HEK293 (cell line): ENCODE measurements at regions not wholly inside any gene's neighbourhood (a gene's known extent, or its start where the extent isn't known, plus 50 kb on each side); places are given as distances from the start of the nearest gene placed in this dataset.

Experiments used
- CTCF ChIA-PET: fragments of 350-600 bp; formaldehyde crosslinking; extraction: SDS; loops from one replicate; lab custom pipeline; 2021; ENCODE audit warnings: antibody characterized with exemption; lab: Yijun Ruan, JAX
- POLR2A ChIA-PET: fragments of 300-600 bp; formaldehyde crosslinking; extraction: SDS; loops from one replicate; lab custom pipeline; 2020; ENCODE audit warnings: antibody characterized with exemption, inconsistent platforms; lab: Yijun Ruan, JAX
- H3K27ac ChIP-seq: fragments of 200-500 bp; sonication (Bioruptor generic); 2 replicates; pipeline ENCODE4 v1.5.1; 2014; ENCODE audit warnings: low read depth, low read length, control low read depth, inconsistent platforms; ENCODE audit errors: extremely low read depth
- H3K36me3 ChIP-seq, 2 experiments: fragments of 200-500 bp in 1 of 2; sonication (Bioruptor generic) in 1 of 2; 1 replicate in 1 of 2; 2 replicates in 1 of 2; pipeline ENCODE4 v1.5.1; 2014 to 2017; ENCODE audit warnings: inconsistent platforms in 2 of 2, low read length in 2 of 2; ENCODE audit not compliant: control insufficient read depth in 2 of 2, insufficient read depth in 1 of 2
- H3K4me1 ChIP-seq: fragments of 200-500 bp; sonication (Bioruptor generic); 2 replicates; pipeline ENCODE4 v1.5.1; 2014; ENCODE audit warnings: mild to moderate bottlenecking, low read length, inconsistent platforms; ENCODE audit not compliant: control insufficient read depth, insufficient read depth
- H3K4me3 ChIP-seq: 2 replicates; pipeline ENCODE4 v1.5.1; 2011; ENCODE audit warnings: low read depth, mild to moderate bottlenecking, control low read depth, low read length, moderate library complexity
- H3K9me3 ChIP-seq: fragments of 200-500 bp; sonication (Bioruptor generic); 2 replicates; pipeline ENCODE4 v1.5.1; 2014; ENCODE audit warnings: low read depth, low read length, inconsistent platforms; ENCODE audit not compliant: control insufficient read depth, insufficient read depth
- ELK4 ChIP-seq: IDR thresholded peaks from 2 replicates; pipeline ENCODE4 v1.6.1; 2011; ENCODE audit warnings: mild to moderate bottlenecking, low read depth, low read length, borderline replicate concordance
- HOXA7 ChIP-seq: sonication (generic); formaldehyde crosslinking; IDR thresholded peaks from 2 replicates; pipeline ENCODE4 v1.8.1; 2022; ENCODE audit warnings: missing genetic modification reagents, borderline replicate concordance
- HOXD13 ChIP-seq: sonication (generic); formaldehyde crosslinking; IDR thresholded peaks from 2 replicates; pipeline ENCODE4 v1.8.0; 2022; ENCODE audit warnings: missing genetic modification reagents, borderline replicate concordance
- IKZF3 ChIP-seq: fragments of 450-650 bp; IDR thresholded peaks from 2 replicates; pipeline ENCODE4 v1.5.0; 2018; ENCODE audit warnings: missing biosample characterization, mild to moderate bottlenecking, missing genetic modification characterization, moderate library complexity
- MEIS1 ChIP-seq: sonication (generic); formaldehyde crosslinking; IDR thresholded peaks from 2 replicates; pipeline ENCODE4 v1.8.1; 2022; ENCODE audit warnings: missing genetic modification reagents, mild to moderate bottlenecking, borderline replicate concordance
- OSR2 ChIP-seq: fragments of 450-650 bp; formaldehyde crosslinking; IDR thresholded peaks from 2 replicates; pipeline ENCODE4 v1.5.1; 2016; ENCODE audit warnings: missing biosample characterization, missing genetic modification characterization
- SCRT2 ChIP-seq: fragments of 450-650 bp; formaldehyde crosslinking; IDR thresholded peaks from 2 replicates; pipeline ENCODE4 v1.5.1; 2016; ENCODE audit warnings: missing biosample characterization, missing genetic modification characterization
- SP2 ChIP-seq: fragments of 450-650 bp; formaldehyde crosslinking; IDR thresholded peaks from 2 replicates; pipeline ENCODE4 v1.5.1; 2016; ENCODE audit warnings: missing biosample characterization, missing genetic modification characterization
- TCF7L2 ChIP-seq: IDR thresholded peaks from 2 replicates; pipeline ENCODE4 v1.6.1; 2011; ENCODE audit warnings: low read depth, mild to moderate bottlenecking, inconsistent platforms, low read length, moderate library complexity, borderline replicate concordance
- TRIM28 ChIP-seq: IDR thresholded peaks from 2 replicates; pipeline ENCODE4 v1.6.1; 2011; ENCODE audit warnings: low read length, control low read depth, borderline replicate concordance
- ZFP3 ChIP-seq: fragments of 450-650 bp; formaldehyde crosslinking; IDR thresholded peaks from 2 replicates; pipeline ENCODE4 v1.5.1; 2016; ENCODE audit warnings: low read depth, missing biosample characterization, missing genetic modification characterization
- ZFP37 ChIP-seq: fragments of 450-650 bp; formaldehyde crosslinking; IDR thresholded peaks from 2 replicates; pipeline ENCODE4 v1.5.1; 2016; ENCODE audit warnings: missing biosample characterization, missing genetic modification characterization
- ZNF202 ChIP-seq: fragments of 450-650 bp; formaldehyde crosslinking; IDR thresholded peaks from 2 replicates; pipeline ENCODE4 v1.5.1; 2016; ENCODE audit warnings: missing biosample characterization, missing genetic modification characterization, borderline replicate concordance
- ZNF48 ChIP-seq: fragments of 450-650 bp; formaldehyde crosslinking; IDR thresholded peaks from 2 replicates; pipeline ENCODE4 v1.5.1; 2016; ENCODE audit warnings: missing biosample characterization, missing genetic modification characterization
- ZNF629 ChIP-seq: fragments of 450-650 bp; formaldehyde crosslinking; IDR thresholded peaks from 2 replicates; pipeline ENCODE4 v1.5.1; 2017; ENCODE audit warnings: missing biosample characterization, missing genetic modification characterization
- ZNF664 ChIP-seq: fragments of 450-650 bp; formaldehyde crosslinking; IDR thresholded peaks from 2 replicates; pipeline ENCODE4 v1.5.1; 2016; ENCODE audit warnings: missing biosample characterization, missing genetic modification characterization
- TF ChIP-seq, protein P1 (sequence below): fragments of 450-650 bp; formaldehyde crosslinking; IDR thresholded peaks from 2 replicates; pipeline ENCODE4 v1.5.1; 2017; ENCODE audit warnings: missing biosample characterization, missing genetic modification characterization

DNA sequence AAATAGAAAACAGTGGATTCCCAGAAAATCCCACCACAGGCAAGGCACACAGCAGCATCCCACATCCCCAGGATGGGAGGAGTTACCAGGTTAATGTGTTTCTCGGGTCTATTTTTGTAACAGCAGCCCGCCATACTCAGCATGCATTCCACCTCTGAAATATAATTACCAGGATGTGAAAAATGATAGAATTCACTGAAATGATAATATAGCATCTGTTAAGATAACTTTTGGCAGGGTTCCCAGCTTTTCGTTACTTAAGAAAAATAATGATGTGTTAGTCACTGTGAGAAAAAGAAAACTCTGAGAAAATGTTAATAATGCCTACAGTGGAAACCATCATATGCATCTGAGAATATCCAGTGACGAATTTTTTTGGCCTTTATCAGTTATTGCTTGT lies 87.1 kb downstream of the VCX2 start:
- Histone ChIP-seq H3K4me3 (no peak overlapping the region), H3K4me1 (no peaks in the 10 kb centered on the region), H3K9me3 (no peaks in the 10 kb centered on the region), H3K36me3 (no peaks in the 10 kb centered on the region), H3K27ac (no peak overlapping the region)
- no peak for TF ChIP-seq HOXA7 (CRISPR knock-in tag)
- no peak for TF ChIP-seq ZFP37 (tag by site-specific recombination)
- no peak for TF ChIP-seq HOXD13 (CRISPR knock-in tag)
- TF ChIP-seq OSR2 (tag by site-specific recombination), result no peak
- CTCF ChIA-PET, result no interaction called here
- POLR2A ChIA-PET, result no interaction called here

GRCh38 chrX:8083286-8083685 lies 87.8 kb downstream of the VCX2 start:
- H3K27ac ChIP-seq, result no peak overlapping the region
- H3K4me3 ChIP-seq, result no peak overlapping the region
- H3K9me3 ChIP-seq, result no peaks in the 10 kb centered on the region
- no peaks in the 10 kb centered on the region for H3K4me1 ChIP-seq
- ChIA-PET CTCF (no interaction called here), POLR2A (no interaction called here)
- no peak for TF ChIP-seq ZNF48 (tag by site-specific recombination)
- H3K36me3 ChIP-seq, result no peaks in the 10 kb centered on the region

DNA sequence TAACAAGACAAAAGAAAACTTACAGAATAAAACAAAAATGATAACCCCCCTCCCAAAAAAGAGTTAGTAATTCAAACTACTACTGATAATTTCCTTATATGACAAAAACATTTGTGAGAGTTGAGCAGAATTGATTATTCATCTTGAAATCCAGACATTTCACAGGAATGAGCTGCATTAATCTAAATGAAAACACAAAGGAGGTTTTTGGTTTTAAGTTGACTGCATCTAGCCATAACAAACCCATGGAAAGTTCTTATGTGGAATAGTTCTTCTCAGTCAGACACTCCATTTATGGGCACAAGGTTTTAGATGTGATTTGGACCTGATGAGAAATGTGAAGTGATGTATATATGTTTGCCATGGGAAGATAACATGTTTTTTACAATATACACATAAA lies 95.4 kb downstream of the VCX2 start:
- CTCF ChIA-PET, result no interaction called here
- H3K27ac ChIP-seq, result no peak overlapping the region
- no peaks in the 10 kb centered on the region for H3K36me3 ChIP-seq
- no peak overlapping the region for H3K4me3 ChIP-seq
- POLR2A ChIA-PET, result no interaction called here
- no peak for TF ChIP-seq ZFP3 (tag by site-specific recombination)
- H3K9me3 ChIP-seq, result no peaks in the 10 kb centered on the region
- H3K4me1 ChIP-seq, result no peaks in the 10 kb centered on the region

GRCh38 chrX:8067754-8068462 lies 103.2 kb downstream of the VCX2 start:
- CTCF ChIA-PET, result interaction anchor here (0.8 to 1.0 kb wide), 2 partner anchors 12 to 74 kb away, joined by 3 read pairs; no protein-coding TSS in a partner anchor
- Histone ChIP-seq H3K9me3 (no peaks in the 10 kb centered on the region), H3K4me1 (no peaks in the 10 kb centered on the region), H3K4me3 (no peak overlapping the region)
- TF ChIP-seq TRIM28 (peak; percentile 53; the same call in 1 of the 2 replicates), MEIS1 (CRISPR knock-in tag) (peak; percentile 87), IKZF3 (no peak), TCF7L2 (peak; percentile 72), ZNF629 (tag by site-specific recombination) (no peak), SP2 (tag by site-specific recombination) (no peak), SCRT2 (tag by site-specific recombination) (no peak), ZNF202 (no peak), ZNF664 (no peak), ELK4 (no peak)
- TF ChIP-seq, protein P1, sequence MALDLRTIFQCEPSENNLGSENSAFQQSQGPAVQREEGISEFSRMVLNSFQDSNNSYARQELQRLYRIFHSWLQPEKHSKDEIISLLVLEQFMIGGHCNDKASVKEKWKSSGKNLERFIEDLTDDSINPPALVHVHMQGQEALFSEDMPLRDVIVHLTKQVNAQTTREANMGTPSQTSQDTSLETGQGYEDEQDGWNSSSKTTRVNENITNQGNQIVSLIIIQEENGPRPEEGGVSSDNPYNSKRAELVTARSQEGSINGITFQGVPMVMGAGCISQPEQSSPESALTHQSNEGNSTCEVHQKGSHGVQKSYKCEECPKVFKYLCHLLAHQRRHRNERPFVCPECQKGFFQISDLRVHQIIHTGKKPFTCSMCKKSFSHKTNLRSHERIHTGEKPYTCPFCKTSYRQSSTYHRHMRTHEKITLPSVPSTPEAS (tag by site-specific recombination), result no peak
- TF ChIP-seq, all 188 proteins: peak for 3
- Histone ChIP-seq H3K36me3 (no peaks in the 10 kb centered on the region), H3K27ac (peak overlapping the region; percentile 76; the same call in 1 of the 2 replicates)
- POLR2A ChIA-PET, result interaction anchor here (0.5 to 1.3 kb wide), 2 partner anchors 12 to 123 kb away, joined by 3 to 4 read pairs; no protein-coding TSS in a partner anchor
